ENCODE measurements at regions not wholly inside any gene's neighbourhood (a gene's known extent, or its start where the extent isn't known, plus 50 kb on each side); places are given as distances from the start of the nearest gene placed in this dataset.

GRCh38 chr2:22035361-22035830, 911.6 kb downstream of the TDRD15 start:
- H3K36me3 Mint-ChIP-seq (ENCODE audit: insufficient read depth, unreplicated experiment): no peaks in the 10 kb centered on the region
- ChIA-PET POLR2A (no interaction called here), CTCF (no interaction called here)
- no peak for DNase-seq
- BruUV-seq (replicated peaks): no TSS peak
- Histone ChIP-seq H3K27me3 (replicated peaks; ENCODE audit: control insufficient read depth, insufficient read depth, low read length) (no peaks in the 10 kb centered on the region), H3K4me1 (no peaks in the 10 kb centered on the region), H3K9me3 (no peaks in the 10 kb centered on the region), H3K36me3 (ENCODE audit: control insufficient read depth, insufficient read depth, low read length) (no peaks in the 10 kb centered on the region), H3K4me3 (ENCODE audit: low read depth, low read length) (no peak overlapping the region)
- H3K4me3 Mint-ChIP-seq (ENCODE audit: unreplicated experiment): no peak overlapping the region
- intact Hi-C loops (cut with micrococcal nuclease; ENCODE audit: unreplicated experiment): no loop called here
- H3K9me3 Mint-ChIP-seq (ENCODE audit: unreplicated experiment): no peaks in the 10 kb centered on the region
- peaks cover 9% of the 10 kb centered on the region for H3K27me3 Mint-ChIP-seq (ENCODE audit: insufficient read depth, unreplicated experiment)
- H3K4me1 Mint-ChIP-seq (ENCODE audit: low read depth, unreplicated experiment): no peaks in the 10 kb centered on the region
- TF ChIP-seq, protein P1, sequence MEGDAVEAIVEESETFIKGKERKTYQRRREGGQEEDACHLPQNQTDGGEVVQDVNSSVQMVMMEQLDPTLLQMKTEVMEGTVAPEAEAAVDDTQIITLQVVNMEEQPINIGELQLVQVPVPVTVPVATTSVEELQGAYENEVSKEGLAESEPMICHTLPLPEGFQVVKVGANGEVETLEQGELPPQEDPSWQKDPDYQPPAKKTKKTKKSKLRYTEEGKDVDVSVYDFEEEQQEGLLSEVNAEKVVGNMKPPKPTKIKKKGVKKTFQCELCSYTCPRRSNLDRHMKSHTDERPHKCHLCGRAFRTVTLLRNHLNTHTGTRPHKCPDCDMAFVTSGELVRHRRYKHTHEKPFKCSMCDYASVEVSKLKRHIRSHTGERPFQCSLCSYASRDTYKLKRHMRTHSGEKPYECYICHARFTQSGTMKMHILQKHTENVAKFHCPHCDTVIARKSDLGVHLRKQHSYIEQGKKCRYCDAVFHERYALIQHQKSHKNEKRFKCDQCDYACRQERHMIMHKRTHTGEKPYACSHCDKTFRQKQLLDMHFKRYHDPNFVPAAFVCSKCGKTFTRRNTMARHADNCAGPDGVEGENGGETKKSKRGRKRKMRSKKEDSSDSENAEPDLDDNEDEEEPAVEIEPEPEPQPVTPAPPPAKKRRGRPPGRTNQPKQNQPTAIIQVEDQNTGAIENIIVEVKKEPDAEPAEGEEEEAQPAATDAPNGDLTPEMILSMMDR (IDR thresholded peaks at IDR 0.05; ENCODE audit: insufficient read depth in 1 of 2, low read depth in 1 of 2, low read length in 1 of 2, severe bottlenecking in 1 of 2, unreplicated experiment in 1 of 2): no peak
- H3K27ac Mint-ChIP-seq (ENCODE audit: unreplicated experiment): no peak overlapping the region

GRCh38 chr2:22037274-22037673, 913.5 kb downstream of the TDRD15 start:
- H3K36me3 Mint-ChIP-seq (ENCODE audit: insufficient read depth, unreplicated experiment): no peaks in the 10 kb centered on the region
- no peaks in the 10 kb centered on the region for H3K9me3 Mint-ChIP-seq (ENCODE audit: unreplicated experiment)
- no peak overlapping the region for H3K27ac Mint-ChIP-seq (ENCODE audit: unreplicated experiment)
- no peak for DNase-seq
- no peaks in the 10 kb centered on the region for H3K27me3 ChIP-seq (replicated peaks; ENCODE audit: control insufficient read depth, insufficient read depth, low read length)
- peaks cover 5% of the 10 kb centered on the region for H3K27me3 Mint-ChIP-seq (ENCODE audit: insufficient read depth, unreplicated experiment)
- ChIA-PET CTCF (no interaction called here), POLR2A (no interaction called here)
- no peak overlapping the region for H3K4me3 ChIP-seq (ENCODE audit: low read depth, low read length)
- no peaks in the 10 kb centered on the region for H3K4me1 ChIP-seq
- no peaks in the 10 kb centered on the region for H3K36me3 ChIP-seq (ENCODE audit: control insufficient read depth, insufficient read depth, low read length)
- H3K4me1 Mint-ChIP-seq (ENCODE audit: low read depth, unreplicated experiment): no peaks in the 10 kb centered on the region
- TF ChIP-seq, protein P1 (IDR thresholded peaks at IDR 0.05; ENCODE audit: insufficient read depth in 1 of 2, low read depth in 1 of 2, low read length in 1 of 2, severe bottlenecking in 1 of 2, unreplicated experiment in 1 of 2): no peak
- no peaks in the 10 kb centered on the region for H3K9me3 ChIP-seq
- no TSS peak for BruUV-seq (replicated peaks)
- intact Hi-C loops (cut with micrococcal nuclease; ENCODE audit: unreplicated experiment): no loop called here
- no peak overlapping the region for H3K4me3 Mint-ChIP-seq (ENCODE audit: unreplicated experiment)

- Histone ChIP-seq H3K4me3 (ENCODE audit: low read depth, low read length) (no peak overlapping the region), H3K4me1 (no peaks in the 10 kb centered on the region), H3K36me3 (ENCODE audit: control insufficient read depth, insufficient read depth, low read length) (no peaks in the 10 kb centered on the region), H3K9me3 (no peaks in the 10 kb centered on the region), H3K27me3 (replicated peaks; ENCODE audit: control insufficient read depth, insufficient read depth, low read length) (no peaks in the 10 kb centered on the region)
- Mint-ChIP-seq H3K4me1 (ENCODE audit: low read depth, unreplicated experiment) (no peaks in the 10 kb centered on the region), H3K4me3 (ENCODE audit: unreplicated experiment) (no peak overlapping the region), H3K36me3 (ENCODE audit: insufficient read depth, unreplicated experiment) (no peaks in the 10 kb centered on the region), H3K27me3 (ENCODE audit: insufficient read depth, unreplicated experiment) (no peaks in the 10 kb centered on the region), H3K27ac (ENCODE audit: unreplicated experiment) (no peak overlapping the region), H3K9me3 (ENCODE audit: unreplicated experiment) (no peaks in the 10 kb centered on the region)
- POLR2A ChIA-PET: no interaction called here
- CTCF ChIA-PET: no interaction called here
- DNase-seq: no peak
- TF ChIP-seq, protein P1 (IDR thresholded peaks at IDR 0.05; ENCODE audit: insufficient read depth in 1 of 2, low read depth in 1 of 2, low read length in 1 of 2, severe bottlenecking in 1 of 2, unreplicated experiment in 1 of 2): no peak
- intact Hi-C loops (cut with micrococcal nuclease; ENCODE audit: unreplicated experiment): no loop called here
- BruUV-seq (replicated peaks): no TSS peak
Measured at GRCh38 chr2:22043784-22044183, 920.0 kb downstream of the TDRD15 start.

Data from Caco-2 (cell line).